ENCODE measurements at regions not wholly inside any gene's neighbourhood (a gene's known extent, or its start where the extent isn't known, plus 50 kb on each side); places are given as distances from the start of the nearest gene placed in this dataset.

- Histone ChIP-seq H3K4me3 (no peak overlapping the region), H3K36me3 (no peaks in the 10 kb centered on the region), H3K9me3 (peaks cover 0 to 6% (median 0%) of the 10 kb centered on the region in 8 donors), H3K27ac (no peak overlapping the region), H3K27me3 (replicated peaks in 1 of 7) (peaks cover 0 to 7% (median 0%) of the 10 kb centered on the region in 7 donors), H3K4me1 (no peaks in the 10 kb centered on the region)
- 88 to 93% (median 88%) methylated on average over 10 of the region's 10 CpGs for WGBS, 5 donors
- TF ChIP-seq POLR2AphosphoS5 (IDR thresholded peaks at IDR 0.05) (no peak), POLR2A (IDR thresholded peaks at IDR 0.05) (no peak)
- TF ChIP-seq, protein P1, sequence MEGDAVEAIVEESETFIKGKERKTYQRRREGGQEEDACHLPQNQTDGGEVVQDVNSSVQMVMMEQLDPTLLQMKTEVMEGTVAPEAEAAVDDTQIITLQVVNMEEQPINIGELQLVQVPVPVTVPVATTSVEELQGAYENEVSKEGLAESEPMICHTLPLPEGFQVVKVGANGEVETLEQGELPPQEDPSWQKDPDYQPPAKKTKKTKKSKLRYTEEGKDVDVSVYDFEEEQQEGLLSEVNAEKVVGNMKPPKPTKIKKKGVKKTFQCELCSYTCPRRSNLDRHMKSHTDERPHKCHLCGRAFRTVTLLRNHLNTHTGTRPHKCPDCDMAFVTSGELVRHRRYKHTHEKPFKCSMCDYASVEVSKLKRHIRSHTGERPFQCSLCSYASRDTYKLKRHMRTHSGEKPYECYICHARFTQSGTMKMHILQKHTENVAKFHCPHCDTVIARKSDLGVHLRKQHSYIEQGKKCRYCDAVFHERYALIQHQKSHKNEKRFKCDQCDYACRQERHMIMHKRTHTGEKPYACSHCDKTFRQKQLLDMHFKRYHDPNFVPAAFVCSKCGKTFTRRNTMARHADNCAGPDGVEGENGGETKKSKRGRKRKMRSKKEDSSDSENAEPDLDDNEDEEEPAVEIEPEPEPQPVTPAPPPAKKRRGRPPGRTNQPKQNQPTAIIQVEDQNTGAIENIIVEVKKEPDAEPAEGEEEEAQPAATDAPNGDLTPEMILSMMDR (IDR thresholded peaks at IDR 0.05 in 8 of 11, conservative IDR thresholded peaks at IDR 0.05 in 3 of 11) = no peak
- intact Hi-C loops (cut with DNase I; ENCODE audit: low total_unique reads) = no loop called here
- DNase-seq = no peak
Observed at GRCh38 chr21:35791541-35792325, 268.6 kb downstream of the SETD4 start.

- no peak for DNase-seq
- Histone ChIP-seq H3K4me1 (no peaks in the 10 kb centered on the region), H3K27me3 (replicated peaks in 1 of 7) (peaks cover 0 to 6% (median 0%) of the 10 kb centered on the region in 7 donors), H3K9me3 (peaks cover 0 to under 1% (median 0%) of the 10 kb centered on the region in 8 donors), H3K4me3 (no peak overlapping the region), H3K27ac (no peak overlapping the region), H3K36me3 (no peaks in the 10 kb centered on the region)
- intact Hi-C loops (cut with DNase I; ENCODE audit: low total_unique reads) = no loop called here
- TF ChIP-seq POLR2A (IDR thresholded peaks at IDR 0.05) = no peak
- no peak for TF ChIP-seq POLR2AphosphoS5 (IDR thresholded peaks at IDR 0.05)
- TF ChIP-seq, protein P1 (IDR thresholded peaks at IDR 0.05 in 8 of 11, conservative IDR thresholded peaks at IDR 0.05 in 3 of 11) = no peak
Observed at GRCh38 chr21:35783721-35784120, 276.6 kb downstream of the SETD4 start.

DNA sequence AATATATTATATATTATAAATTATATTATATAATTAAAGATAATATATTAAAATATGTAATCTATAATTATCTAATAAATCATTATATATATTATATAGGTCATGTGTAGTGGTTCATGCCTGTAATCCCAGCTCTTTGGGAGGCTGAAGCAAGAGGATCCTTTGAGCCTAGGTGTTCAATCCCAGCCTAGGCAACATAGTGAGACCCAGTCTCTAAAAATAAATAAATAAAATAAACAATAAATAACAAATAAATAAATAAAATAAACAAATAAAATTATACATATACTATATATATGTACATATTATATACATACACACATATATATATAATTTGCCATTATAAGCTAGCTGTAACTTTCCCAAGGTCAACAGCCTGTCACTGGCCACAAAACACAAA, 277.7 kb downstream of the SETD4 start:
- H3K27me3 ChIP-seq (replicated peaks in 1 of 7) = peaks cover 0 to 6% (median 0%) of the 10 kb centered on the region in 7 donors
- H3K27ac ChIP-seq = no peak overlapping the region
- H3K4me3 ChIP-seq = no peak overlapping the region
- H3K36me3 ChIP-seq = no peaks in the 10 kb centered on the region
- TF ChIP-seq POLR2AphosphoS5 (IDR thresholded peaks at IDR 0.05) (no peak), POLR2A (IDR thresholded peaks at IDR 0.05) (no peak)
- TF ChIP-seq, protein P1 (IDR thresholded peaks at IDR 0.05 in 8 of 11, conservative IDR thresholded peaks at IDR 0.05 in 3 of 11) = no peak
- H3K4me1 ChIP-seq = no peaks in the 10 kb centered on the region
- H3K9me3 ChIP-seq = no peaks in the 10 kb centered on the region
- no peak for DNase-seq
- intact Hi-C loops (cut with DNase I; ENCODE audit: low total_unique reads) = no loop called here

DNA sequence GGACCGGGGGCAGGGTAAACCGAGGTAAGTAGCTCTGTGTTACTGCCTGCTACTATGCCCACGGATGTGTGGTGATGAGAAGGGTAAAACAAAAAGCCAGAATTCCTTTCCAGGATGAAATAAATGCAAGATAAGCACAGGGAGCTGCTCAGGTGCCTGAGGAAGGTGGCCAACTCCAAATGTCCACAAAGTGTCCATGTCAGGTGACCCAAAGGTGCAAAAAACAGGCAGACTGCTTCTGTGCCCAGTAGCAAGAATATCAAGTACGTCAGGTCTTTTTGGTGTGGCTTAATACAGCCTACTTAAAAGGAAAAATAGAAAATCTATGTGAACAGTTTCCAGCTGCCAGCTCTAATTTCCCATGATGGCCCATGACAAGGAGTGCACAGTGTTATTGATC, 279.3 kb downstream of the SETD4 start:
- 79 to 86% (median 80%) methylated on average over 4 of the region's 4 CpGs for whole genome bisulfite sequencing, 5 donors
- H3K36me3 ChIP-seq = no peaks in the 10 kb centered on the region
- TF ChIP-seq POLR2AphosphoS5 (IDR thresholded peaks at IDR 0.05) = no peak
- TF ChIP-seq, protein P1 (IDR thresholded peaks at IDR 0.05 in 8 of 11, conservative IDR thresholded peaks at IDR 0.05 in 3 of 11) = no peak
- TF ChIP-seq POLR2A (IDR thresholded peaks at IDR 0.05) = no peak
- H3K27me3 ChIP-seq (replicated peaks in 1 of 7) = peaks cover 0 to 6% (median 0%) of the 10 kb centered on the region in 7 donors
- H3K4me1 ChIP-seq = no peaks in the 10 kb centered on the region
- intact Hi-C loops (cut with DNase I; ENCODE audit: low total_unique reads) = no loop called here
- H3K9me3 ChIP-seq = no peaks in the 10 kb centered on the region
- H3K4me3 ChIP-seq = no peak overlapping the region
- DNase-seq = no peak
- no peak overlapping the region for H3K27ac ChIP-seq

All from spleen (tissue), 11 donors.